ENCODE measurements at regions not wholly inside any gene's neighbourhood (a gene's known extent, or its start where the extent isn't known, plus 50 kb on each side); places are given as distances from the start of the nearest gene placed in this dataset.

DNA sequence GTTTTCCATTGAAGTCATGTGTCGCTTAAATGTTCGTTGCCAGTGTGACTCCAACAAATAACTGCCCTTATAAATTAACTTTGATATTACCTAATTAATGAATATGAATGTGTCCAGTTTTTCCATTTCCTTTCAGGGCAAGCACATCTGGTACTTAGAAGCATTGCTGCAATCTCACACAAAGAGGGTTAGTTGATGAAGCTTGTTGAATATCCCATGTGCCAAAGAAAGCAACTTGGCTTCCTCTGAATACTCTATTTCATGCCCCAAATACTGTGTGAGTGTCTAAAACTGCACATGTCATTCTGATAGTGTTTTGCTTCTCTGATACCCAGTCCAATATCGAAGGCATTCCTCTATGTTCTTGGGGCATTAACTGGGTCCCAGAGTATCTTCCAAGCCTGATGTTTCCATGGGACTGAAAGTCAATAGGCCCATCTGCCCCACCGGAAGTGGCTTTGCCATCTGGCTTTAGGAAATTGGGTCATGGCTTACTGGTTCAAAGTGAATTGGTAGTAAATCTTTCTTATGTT is 75.8 kb upstream of the CNTN1 start:
- Histone ChIP-seq H3K36me3 (replicated peaks) (no peaks in the 10 kb centered on the region), H3K4me3 (ENCODE audit: low read depth, low read length) (no peak overlapping the region), H3K27ac (no peak overlapping the region), H3K27me3 (replicated peaks) (no peaks in the 10 kb centered on the region)
- TF ChIP-seq, protein P1, sequence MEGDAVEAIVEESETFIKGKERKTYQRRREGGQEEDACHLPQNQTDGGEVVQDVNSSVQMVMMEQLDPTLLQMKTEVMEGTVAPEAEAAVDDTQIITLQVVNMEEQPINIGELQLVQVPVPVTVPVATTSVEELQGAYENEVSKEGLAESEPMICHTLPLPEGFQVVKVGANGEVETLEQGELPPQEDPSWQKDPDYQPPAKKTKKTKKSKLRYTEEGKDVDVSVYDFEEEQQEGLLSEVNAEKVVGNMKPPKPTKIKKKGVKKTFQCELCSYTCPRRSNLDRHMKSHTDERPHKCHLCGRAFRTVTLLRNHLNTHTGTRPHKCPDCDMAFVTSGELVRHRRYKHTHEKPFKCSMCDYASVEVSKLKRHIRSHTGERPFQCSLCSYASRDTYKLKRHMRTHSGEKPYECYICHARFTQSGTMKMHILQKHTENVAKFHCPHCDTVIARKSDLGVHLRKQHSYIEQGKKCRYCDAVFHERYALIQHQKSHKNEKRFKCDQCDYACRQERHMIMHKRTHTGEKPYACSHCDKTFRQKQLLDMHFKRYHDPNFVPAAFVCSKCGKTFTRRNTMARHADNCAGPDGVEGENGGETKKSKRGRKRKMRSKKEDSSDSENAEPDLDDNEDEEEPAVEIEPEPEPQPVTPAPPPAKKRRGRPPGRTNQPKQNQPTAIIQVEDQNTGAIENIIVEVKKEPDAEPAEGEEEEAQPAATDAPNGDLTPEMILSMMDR (IDR thresholded peaks at IDR 0.05; ENCODE audit: low read depth, low read length, missing control alignments), result no peak
- no peak for DNase-seq
- in situ Hi-C loops (cut with HindIII; ENCODE audit: low pct_ligation_motif_present, low sequenced_read_pairs), result no loop called here

DNA sequence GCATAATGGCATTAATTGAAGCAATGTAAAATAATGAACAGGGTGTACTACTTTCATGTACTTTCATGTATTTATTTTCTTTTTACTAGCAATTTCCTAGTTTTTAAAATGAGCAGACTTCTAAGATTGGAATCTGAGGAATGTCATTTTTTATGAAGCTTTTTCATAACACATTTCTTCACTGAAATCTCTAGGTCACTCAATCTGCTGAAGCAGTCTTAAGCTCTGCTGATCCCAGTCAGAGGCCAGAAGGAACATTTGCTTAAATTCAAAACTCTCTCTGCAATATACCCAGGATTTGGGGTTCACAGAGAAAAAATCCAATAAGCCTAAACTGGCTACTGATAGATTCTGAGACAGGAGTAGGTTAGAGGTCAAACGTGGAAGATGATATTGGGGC is 73.6 kb upstream of the CNTN1 start:
- Histone ChIP-seq H3K36me3 (replicated peaks) (no peaks in the 10 kb centered on the region), H3K4me3 (ENCODE audit: low read depth, low read length) (no peak overlapping the region), H3K27me3 (replicated peaks) (no peaks in the 10 kb centered on the region), H3K27ac (no peak overlapping the region)
- in situ Hi-C loops (cut with HindIII; ENCODE audit: low pct_ligation_motif_present, low sequenced_read_pairs), result no loop called here
- TF ChIP-seq, protein P1 (IDR thresholded peaks at IDR 0.05; ENCODE audit: low read depth, low read length, missing control alignments), result no peak
- DNase-seq, result no peak

DNA sequence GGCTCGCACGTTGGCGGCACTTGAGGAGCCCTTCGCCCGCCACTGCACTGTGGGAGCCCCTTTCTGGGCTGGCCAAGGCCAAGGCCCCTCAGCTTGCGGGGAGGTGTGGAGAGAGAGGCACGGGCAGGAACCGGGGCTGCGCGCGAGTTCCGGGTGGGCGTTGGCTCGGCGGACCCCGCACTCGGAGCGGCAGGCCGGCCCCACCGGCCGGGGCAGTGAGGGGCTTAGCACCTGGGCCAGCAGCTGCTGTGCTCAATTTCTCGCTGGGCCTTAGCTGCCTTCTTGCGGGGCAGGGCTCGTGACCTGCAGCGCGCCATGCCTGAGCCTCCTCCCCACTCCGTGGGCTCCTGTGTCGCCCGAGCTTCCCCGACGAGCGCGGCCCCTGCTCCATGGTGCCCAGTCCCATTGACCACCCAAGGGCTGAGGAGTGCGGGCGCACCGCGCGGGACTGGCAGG is 71.6 kb upstream of the CNTN1 start:
- Histone ChIP-seq H3K36me3 (replicated peaks) (no peaks in the 10 kb centered on the region), H3K4me3 (ENCODE audit: low read depth, low read length) (no peak overlapping the region), H3K27ac (no peak overlapping the region), H3K27me3 (replicated peaks) (no peaks in the 10 kb centered on the region)
- TF ChIP-seq, protein P1 (IDR thresholded peaks at IDR 0.05; ENCODE audit: low read depth, low read length, missing control alignments), result no peak
- DNase-seq, result no peak
- in situ Hi-C loops (cut with HindIII; ENCODE audit: low pct_ligation_motif_present, low sequenced_read_pairs), result no loop called here

DNA sequence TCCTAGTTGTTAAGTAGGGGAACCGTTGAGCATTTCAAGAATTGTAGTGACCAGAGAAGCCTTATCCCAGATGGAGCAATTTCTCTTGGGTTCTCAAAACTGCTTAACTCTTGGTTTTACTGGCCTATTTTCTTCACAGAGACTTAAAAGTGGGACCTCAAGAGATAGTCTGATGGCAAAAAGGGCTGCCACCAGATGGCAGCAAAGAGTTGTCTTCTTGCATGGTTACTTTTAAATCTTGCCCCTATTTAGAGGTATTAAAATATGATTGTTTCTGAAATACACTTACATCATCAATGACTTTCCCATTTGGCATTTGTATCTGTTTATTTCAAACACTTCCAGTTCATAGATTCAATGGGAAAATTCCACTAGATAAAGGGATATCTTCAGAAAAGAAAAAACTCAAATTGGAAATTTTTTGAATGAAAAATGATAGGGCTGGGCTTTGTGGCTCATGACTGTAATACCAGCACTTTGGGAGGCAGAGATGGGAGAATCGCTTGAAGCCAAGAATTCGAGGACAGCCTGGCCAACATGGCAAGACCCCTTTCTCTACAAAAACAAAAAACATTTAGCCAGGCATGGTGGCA is 69.9 kb upstream of the CNTN1 start:
- H3K4me3 ChIP-seq (ENCODE audit: low read depth, low read length), result no peak overlapping the region
- in situ Hi-C loops (cut with HindIII; ENCODE audit: low pct_ligation_motif_present, low sequenced_read_pairs), result no loop called here
- TF ChIP-seq, protein P1 (IDR thresholded peaks at IDR 0.05; ENCODE audit: low read depth, low read length, missing control alignments), result peak; percentile 74

DNA sequence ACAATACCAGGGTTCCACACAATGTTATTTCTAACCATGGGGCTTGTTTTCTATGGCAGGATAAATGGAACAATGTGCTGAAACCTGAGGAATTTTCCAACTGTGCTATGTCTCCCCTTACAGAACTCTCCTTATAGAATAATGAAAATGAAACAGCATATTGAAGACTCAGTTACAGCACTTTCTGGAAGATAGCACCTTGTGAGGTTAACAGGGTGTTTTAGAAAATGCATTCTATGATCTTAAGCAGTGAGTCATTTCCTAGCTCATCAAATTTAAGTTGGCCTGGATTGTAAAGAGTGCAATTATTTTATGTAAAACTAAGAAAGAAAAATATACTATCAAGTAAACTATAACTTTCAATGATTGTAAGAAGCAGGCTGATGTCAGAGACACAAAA is 60.1 kb upstream of the CNTN1 start:
- TF ChIP-seq, protein P1 (IDR thresholded peaks at IDR 0.05; ENCODE audit: low read depth, low read length, missing control alignments), result no peak
- in situ Hi-C loops (cut with HindIII; ENCODE audit: low pct_ligation_motif_present, low sequenced_read_pairs), result no loop called here
- H3K4me3 ChIP-seq (ENCODE audit: low read depth, low read length), result no peak overlapping the region
- DNase-seq, result no peak
- no peaks in the 10 kb centered on the region for H3K36me3 ChIP-seq (replicated peaks)
- no peaks in the 10 kb centered on the region for H3K27me3 ChIP-seq (replicated peaks)
- H3K27ac ChIP-seq, result no peak overlapping the region

More for the DNA sequence above, 69.9 kb upstream of the CNTN1 start:
- no peak overlapping the region for H3K27ac ChIP-seq
- DNase-seq, result peak; percentile 47
- H3K36me3 ChIP-seq (replicated peaks), result no peaks in the 10 kb centered on the region
- H3K27me3 ChIP-seq (replicated peaks), result no peaks in the 10 kb centered on the region

DNA sequence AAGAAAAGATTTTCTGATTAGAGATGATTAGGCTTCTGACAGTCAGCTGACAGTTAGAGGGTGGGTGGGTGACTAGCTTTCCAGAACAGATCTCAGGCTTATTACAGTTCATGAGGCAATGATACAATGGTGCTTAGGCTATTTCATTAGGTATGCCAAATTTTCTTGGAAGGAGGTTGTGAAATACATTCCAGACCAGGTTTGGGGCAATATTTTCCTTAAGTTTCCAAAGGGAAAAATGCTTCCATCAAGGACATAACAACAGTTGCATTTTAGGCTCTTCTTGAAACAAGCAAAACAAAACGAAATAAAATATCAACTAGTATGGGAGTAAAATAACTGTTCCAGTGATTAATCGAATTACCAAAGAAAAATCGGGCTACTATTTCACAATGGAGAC is 59.3 kb upstream of the CNTN1 start:
- DNase-seq, result no peak
- in situ Hi-C loops (cut with HindIII; ENCODE audit: low pct_ligation_motif_present, low sequenced_read_pairs), result no loop called here

More for the DNA sequence above, 59.3 kb upstream of the CNTN1 start:
- H3K36me3 ChIP-seq (replicated peaks), result no peaks in the 10 kb centered on the region
- H3K4me3 ChIP-seq (ENCODE audit: low read depth, low read length), result no peak overlapping the region
- H3K27me3 ChIP-seq (replicated peaks), result no peaks in the 10 kb centered on the region
- no peak overlapping the region for H3K27ac ChIP-seq
- TF ChIP-seq, protein P1 (IDR thresholded peaks at IDR 0.05; ENCODE audit: low read depth, low read length, missing control alignments), result no peak

Data from brain microvascular endothelial cell (primary cell).